GM18511 (cell line): ENCODE measurements at regions not wholly inside any gene's neighbourhood (a gene's known extent, or its start where the extent isn't known, plus 50 kb on each side); places are given as distances from the start of the nearest gene placed in this dataset.
"Not testable (repeated sequence)": the region's sequence is repeated elsewhere in the genome, so short reads cannot be mapped to it uniquely, and the experiment has no call there.

Experiments used
- ATAC-seq: cut with Tn5 transposase; IDR thresholded peaks from one replicate; pipeline ENCODE4 v1.9.1; 2021; ENCODE audit warnings: mild to moderate bottlenecking, moderate library complexity; ENCODE audit not compliant: unreplicated experiment

DNA sequence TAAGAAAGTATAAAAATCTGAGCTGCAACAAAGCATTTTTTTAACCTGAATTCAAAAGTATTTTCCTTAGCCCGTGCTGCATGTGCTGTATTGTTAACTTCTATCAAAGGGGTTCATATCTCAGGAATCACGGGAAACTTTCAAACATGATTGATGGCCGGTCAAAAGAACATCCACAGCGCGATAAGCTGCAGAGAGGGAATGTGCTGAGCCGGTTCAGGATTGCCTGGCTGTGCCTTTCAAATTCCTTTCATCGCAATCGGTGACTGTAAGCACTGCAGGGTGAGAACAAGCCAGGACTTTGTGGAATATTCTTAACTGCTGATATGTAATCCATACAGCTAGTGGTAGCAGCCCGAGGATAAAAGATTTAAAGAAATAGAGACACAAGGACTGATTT is 210.9 kb upstream of the NOCT start:
- no peak for ATAC-seq

DNA sequence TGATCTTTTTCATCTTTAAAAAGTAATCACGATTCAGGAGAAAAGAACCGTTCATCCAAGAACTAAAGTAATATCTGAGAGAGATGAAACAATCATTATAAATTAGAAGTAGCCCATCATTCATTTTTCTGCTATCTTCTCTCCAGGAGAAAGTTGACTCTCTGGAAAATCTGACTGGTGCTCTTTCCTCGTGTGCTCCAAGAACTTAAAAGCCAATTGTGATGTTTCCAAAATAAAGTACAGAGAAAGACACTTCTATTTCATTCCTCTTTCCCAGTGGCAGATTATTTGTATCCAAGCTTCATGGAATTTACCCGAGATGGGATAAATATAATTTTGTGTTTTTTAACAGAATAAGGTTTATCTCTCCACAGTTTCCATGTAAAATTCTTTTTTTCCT is 212.5 kb upstream of the NOCT start:
- no peak for ATAC-seq

DNA sequence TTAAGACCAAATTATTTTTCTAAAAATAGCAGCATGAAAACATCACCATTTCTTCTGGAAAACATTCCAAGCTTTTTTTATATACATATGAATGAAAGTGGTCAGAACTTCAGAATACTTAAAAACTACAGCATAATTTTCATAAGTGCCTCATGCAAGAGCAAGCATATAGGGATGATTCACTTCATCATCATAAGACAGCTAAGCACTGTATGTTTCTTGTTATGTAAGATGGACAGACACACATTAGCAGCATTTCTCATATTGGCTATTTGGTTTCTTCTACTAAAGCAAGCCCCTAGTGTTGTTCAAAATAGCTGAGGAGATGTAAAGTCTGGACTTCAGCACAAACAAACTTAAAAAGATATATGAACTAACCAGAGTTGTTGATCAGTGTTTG is 213.1 kb upstream of the NOCT start:
- ATAC-seq: no peak

DNA sequence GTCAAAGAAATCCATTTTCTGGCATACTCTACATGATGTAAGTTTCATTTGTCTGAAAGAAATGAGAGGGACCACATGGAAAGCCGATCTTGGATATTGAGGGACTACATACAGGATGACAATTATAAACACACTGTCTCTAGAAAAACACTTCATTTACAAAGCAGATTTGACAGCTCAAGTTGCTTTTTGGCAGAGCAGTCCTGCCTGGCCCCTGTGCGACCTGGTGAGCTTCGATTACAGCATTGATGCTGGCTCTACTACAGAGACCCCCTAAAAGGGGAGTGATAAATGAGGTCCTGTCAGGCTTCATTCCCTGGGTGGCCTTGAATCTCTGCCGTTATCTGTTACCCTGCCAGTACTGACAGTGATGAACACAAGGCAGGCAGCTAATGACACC is 215.2 kb upstream of the NOCT start:
- no peak for ATAC-seq

DNA sequence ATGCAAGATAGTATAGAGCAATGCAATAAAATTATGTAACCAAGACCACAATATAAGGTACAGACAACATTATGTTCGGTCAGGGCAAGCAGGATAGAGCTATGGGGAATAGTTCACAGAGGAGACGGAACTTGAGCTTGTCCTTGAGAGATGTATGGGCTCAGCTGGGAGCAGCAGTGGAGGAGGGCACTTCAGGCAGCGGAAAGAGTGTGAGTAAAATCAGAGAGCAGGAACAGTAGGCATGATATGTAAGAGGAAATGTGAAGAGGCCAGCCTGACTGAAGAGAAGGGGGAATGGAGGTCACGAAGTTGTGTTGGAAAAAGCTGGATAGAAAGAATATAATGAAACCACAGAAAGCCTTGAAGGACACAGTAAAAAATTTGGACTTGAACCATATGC is 217.2 kb upstream of the NOCT start:
- ATAC-seq: no peak

DNA sequence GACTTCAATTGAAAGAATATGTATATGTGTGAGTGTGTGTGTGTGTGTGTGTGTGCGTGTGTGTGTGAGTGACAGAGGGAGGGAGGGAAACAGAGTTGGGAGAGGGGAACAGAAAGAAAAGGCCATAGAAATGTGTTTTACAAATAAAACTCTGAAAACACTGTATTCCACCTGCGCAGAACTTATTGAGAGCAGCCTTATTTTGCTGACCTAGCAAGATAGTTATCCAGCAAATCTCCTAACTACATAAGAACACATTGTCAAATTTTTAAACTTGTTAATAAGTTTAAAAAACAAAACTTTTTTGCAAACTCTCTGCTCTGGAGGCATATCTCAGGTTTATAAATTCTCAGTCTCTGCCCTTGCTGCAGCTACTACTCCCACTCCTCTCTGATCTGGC is 217.9 kb upstream of the NOCT start:
- ATAC-seq: no peak

DNA sequence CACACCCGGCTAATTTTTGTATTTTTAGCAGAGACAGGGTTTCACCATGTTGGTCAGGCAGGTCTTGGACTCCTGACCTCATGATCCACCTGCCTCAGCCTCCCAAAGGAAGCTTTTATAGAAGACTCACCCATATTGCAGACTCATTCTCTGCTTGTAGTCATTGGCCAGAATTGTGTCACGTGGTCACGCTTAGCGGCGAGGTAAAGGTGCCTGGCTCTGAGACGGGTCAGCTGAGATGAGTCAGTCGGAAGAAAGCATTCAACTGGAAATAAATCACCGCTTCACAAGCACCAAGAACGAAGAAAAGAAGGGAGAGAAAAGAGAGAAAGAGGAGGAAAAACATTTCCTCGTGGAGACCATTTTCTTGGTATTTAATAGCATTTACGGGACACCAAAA is 218.8 kb upstream of the NOCT start:
- ATAC-seq: no peak

DNA sequence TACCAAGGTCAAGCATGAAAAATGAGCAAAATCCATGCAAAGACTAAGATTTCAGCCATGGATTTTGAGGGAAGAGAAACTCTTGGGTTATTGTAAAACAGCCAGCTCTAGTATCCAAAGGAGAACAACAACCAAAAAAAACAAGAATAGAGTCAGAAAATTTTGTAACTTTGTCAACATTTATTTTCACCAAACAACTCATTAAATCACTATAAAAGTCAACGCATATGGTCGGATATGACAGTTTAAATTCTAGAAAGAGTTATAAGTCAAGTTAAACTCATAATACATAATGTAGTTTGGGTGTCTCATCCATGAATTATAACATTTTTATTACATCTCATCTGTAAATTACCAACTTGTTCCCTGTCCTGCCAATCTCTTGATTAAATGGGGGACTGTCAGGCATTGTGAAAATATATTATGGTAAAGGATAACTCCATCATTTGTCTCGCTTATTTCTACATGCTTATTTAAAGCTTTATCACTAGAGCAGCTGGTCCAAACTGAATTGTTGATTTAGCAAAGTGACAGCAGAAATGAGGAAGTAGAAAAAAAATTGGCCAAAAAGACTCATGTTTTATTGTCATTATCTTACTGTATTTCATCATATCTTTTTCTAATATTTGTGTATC is 224.8 kb upstream of the NOCT start:
- no peak for ATAC-seq

DNA sequence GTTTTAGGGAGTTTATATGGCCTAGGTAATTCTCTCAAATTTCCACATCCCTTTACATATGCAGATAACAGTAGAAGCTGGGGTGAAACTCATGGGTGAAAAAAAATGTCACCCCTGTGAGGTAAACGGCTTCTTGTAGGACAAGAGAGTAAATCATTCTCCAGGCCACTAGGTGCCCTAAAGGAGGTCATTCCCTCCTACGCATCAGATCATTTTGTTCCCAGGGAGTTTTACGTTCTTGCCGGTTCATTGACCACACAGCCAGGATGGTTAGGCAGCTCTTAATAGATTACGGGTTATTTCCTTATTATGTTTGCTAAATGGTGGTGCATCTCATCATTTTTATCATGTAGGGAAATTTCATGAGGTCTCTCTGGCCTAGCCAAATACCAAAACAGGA is 225.8 kb upstream of the NOCT start:
- no peak for ATAC-seq

DNA sequence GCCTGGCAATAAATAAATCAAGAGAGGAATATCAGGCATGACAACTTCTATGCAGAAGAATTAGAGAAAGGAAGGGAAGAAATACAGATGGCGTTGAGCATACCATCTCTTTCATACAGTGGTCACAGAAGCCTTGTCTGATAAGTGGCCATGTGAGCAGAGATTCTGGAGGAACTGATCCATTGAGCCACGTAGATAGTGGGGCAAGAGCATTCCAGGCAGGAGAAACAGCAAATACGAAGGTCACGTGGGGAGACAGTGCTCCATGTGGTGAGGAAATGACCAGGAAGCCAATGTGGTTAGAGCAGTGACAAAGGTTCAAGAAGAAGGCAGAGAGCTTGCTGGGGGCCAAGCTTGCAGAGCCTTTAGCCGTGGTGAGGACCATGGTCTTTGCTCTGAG is 226.7 kb upstream of the NOCT start:
- no peak for ATAC-seq

DNA sequence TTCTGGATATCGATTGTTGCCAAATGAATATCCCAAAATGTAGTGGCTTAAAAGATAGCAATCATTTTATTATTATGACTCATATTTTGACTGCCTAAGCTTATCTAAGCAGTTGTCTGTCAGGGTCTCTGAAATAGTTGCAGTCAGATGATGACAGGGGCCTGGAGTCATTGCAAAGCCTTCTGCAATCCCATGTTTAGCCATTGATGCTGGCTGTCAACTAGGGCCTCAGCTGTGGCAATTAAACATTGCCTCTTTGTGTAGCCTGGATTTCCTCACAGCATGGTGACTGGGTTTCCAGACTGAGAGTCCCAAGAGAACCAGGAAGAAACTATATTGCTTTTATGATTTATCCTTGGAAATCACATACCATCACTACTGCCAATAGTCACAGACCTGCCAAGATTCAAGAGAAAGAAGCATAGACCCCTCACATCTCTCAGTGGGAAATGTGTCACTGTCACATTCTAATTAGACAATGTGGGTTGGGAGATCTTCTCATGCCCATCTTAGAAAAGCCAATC is 227.3 kb upstream of the NOCT start:
- no peak for ATAC-seq

DNA sequence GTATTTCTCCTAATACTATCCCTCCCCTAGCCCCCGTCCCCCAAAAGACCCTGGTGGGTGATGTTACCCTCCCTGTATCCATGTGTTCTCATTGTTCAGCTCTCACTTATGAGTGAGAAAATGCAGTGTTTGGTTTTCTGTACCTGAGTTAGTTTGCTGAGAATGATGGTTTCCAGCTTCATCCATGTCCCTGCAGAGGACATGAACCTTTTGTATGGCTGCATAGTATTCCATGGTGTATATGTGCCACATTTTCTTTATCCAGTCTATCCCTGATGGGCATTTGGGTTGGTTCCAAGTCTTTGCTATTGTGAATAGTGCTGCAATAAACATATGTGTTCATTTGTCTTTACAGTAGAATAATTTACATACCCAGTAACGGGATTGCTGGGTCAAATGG is 235.8 kb upstream of the NOCT start:
- not testable (repeated sequence) for ATAC-seq

DNA sequence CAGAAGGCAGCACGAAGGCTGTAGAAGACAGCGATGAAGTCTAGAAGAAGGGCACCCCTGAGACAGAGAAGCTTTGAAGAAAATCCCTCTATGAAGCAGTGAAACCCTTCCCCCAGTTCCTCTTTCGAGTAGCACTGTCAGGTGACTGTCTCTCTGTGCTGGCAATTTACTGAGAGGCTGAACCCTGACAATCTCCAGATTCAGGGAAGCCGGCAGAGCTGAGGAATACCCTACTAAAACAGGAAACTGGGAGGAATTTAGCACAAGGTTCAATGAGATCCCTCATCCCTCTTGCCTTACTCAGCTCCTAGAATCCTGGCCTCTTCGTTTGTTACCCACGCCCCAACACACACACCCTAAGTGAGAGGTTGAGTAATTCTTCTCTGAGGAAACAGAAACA is 239.7 kb upstream of the NOCT start:
- ATAC-seq: peak; percentile 91

DNA sequence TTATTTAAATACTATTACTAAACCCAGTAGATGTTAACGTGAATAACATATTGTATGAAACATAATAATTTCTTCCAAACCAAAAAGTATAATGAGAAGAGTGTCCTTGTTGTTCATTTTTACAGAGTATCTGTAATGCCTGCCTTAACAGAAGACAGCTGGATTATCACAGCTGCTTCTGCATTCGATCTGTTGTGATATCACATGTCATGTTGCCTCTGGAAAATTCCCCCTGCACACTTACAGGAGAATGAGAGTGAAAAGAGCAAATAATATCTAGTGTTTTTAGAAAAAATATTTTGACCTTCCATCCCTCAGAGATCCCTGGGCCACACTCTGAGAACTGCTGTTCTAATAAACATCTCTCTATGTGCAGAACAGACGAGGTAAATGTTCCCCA is 240.1 kb upstream of the NOCT start:
- ATAC-seq: no peak

DNA sequence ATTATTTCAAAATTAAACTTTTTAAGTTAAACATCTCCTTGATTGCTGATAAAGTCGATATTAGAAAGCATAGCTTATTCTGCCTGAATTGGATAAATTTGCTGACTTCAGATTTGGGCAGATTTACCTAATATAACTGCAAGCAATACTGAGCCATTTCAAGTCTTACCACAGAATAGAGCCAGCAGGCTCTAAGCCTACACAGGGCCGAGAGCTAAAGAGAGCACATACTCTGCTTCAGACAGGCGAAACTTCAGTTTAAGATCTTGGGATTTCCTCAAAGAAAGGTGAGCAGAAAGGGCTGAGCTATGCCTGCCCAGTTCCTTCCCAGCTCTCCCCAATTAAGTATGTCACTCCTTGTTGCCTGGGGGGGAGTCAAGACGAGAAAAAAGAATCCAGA is 240.6 kb upstream of the NOCT start:
- no peak for ATAC-seq

DNA sequence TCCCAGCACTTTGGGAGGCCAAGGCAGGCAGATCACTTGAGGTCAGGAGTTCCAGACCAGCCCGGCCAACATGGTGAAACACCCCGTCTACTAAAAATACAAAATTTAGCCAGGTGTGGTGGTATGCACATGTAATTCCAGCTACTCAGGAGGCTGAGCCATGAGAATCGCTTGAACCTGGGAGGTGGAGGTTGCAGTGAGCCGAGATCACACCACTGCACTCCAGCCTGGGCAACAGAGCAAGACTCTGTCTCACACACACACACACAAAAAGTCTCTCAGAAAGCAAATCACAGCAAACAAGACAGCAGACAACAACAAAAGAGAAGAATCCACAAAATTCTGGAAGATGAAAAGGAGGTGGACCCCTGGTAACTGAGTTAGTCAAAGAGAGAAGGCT is 241.5 kb upstream of the NOCT start:
- not testable (repeated sequence) for ATAC-seq

DNA sequence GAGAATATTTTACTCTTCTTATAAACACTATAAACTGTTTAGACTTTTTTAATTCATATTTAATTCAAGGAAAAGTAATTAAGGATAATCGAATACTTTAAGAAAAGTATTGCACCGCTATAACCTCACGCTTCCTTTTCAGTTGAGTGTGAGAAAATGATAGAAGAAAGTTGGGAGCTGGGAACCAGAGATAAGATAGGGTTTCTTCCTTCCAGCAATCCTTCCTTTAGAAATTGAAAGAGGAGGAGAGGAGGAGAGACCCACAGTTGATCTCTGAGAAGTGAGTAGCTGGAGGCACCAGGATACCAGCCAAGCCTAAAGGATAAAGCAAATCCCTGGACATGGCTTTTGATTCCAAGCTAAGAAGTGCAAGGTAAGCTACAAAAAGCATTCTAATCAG is 242.3 kb upstream of the NOCT start:
- ATAC-seq: no peak

DNA sequence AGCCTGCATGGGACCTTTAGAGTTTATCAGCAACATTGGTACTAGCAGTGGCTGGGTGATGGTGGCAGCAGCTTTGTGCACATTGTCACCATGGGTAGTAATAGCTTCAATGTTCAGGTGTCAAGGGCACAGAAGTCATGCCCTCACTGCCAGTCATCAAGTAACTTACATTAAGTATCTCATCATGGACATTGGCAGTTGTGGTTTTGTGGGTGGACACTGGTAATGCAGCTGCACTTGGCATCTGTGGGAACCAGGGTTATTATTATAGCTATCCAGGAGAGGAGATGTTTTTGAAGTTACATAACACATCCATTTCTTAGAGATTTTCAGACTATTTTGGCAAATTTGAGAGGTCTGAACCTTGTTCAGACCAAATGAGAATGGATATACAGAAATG is 243.2 kb upstream of the NOCT start:
- ATAC-seq: no peak

DNA sequence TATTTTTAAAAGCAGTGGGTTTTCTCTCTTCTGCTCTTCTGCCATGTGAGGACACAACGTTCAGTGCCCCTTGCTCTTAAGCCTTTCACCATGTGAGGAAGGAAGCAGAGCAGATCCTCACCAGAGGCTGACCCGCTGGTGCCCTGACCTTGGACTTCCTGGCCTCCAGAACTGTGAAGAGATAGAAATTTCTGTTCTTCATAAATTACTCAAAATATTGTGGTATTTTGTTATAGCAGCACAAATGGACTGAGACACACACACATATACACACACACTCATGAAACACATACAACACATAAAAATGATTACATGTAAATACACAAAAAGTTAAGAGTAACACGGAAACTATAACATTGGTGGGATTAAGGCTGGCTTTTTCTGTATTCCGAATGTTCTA is 244.8 kb upstream of the NOCT start:
- no peak for ATAC-seq

DNA sequence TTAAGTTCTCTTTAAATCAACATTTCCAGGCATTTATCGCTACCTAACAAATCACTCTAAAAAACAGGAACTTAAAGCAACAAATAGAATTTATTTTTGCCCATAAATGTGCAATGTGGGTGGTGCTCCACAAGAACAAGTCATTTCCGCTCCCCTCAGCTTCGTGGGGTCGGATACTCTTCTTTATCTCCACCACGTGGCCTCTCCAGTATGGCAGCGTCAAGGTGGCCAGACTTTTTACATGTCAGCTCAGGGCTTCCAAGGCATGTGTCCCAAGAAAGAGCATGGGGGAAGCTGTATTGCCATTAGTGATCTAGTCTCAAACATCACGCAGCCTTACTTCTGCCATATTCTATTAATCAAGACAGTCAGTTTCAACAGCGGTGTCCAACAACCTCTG is 249.2 kb upstream of the NOCT start:
- no peak for ATAC-seq

DNA sequence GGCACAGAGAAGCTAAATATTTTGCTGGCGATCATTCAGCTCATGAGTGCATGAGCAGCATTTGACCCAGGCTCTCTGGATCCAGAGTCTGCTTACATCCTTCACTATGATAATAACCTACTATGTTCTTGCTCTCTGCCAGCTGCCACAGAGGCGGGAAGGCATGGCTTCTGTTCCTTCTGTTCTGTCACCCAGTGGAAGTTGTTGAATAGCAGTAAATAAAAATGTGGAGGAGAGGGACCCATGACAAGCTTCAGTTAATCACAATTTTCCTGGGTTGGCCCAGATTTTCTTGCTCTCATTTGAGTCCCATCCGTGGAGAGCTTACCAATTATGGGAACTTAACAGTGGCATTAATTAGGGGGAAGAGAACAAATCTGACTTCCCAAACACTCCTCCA is 250.1 kb upstream of the NOCT start:
- no peak for ATAC-seq

DNA sequence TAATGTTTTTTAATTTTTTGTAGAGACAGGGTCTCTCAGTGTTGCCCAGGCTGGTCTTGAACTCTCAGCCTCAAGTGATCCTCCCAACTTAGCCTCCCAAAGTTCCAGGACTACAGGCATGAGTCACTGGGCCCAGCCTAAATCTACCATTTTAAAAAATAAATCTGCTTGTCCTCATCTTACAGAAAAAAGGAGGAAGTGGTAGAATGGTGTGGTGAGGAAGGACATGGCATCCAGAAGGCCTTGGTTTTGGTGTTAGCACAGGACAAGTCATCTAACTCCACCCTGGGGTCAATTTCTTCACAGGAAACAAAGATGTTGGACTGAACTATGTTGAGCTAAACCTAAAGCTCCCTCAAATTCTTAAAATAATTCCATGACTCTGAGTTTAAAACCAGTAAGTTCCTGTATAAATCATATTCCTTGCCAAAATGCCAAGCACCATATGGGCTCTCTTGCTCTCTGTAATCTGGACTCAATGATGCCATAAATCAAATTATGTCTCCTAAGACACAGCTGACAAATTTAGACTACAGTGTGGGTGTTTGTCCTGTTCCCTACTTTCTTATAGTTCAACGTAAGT is 253.9 kb upstream of the NOCT start:
- no peak for ATAC-seq

DNA sequence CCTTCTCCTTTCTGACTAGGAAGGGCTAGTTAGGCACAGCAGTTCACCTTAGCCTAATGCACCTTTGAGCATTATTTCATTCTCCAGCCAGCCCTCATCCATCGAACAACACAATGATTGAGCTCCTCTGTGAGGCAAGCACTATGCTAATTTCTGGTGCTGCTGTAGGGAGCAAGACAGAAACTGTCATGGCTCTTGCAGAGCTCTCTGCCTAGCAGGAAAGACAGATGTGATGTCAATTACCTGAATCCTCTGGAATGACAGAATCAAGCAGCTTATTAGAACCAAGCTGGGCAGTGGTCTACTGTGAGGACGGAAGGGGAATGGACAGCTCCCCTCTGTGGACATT is 256.1 kb upstream of the NOCT start:
- ATAC-seq: no peak
